ENCODE measurements at regions not wholly inside any gene's neighbourhood (a gene's known extent, or its start where the extent isn't known, plus 50 kb on each side); places are given as distances from the start of the nearest gene placed in this dataset.

GRCh38 chr1:115203287-115203686, 114.0 kb upstream of the TSPAN2 start:
- no peak for FAIRE-seq

- FAIRE-seq, result no peak
Observed at GRCh38 chr1:115201598-115201997, 112.3 kb upstream of the TSPAN2 start.

GRCh38 chr1:115199416-115200132, 110.3 kb upstream of the TSPAN2 start:
- FAIRE-seq, result no peak

DNA sequence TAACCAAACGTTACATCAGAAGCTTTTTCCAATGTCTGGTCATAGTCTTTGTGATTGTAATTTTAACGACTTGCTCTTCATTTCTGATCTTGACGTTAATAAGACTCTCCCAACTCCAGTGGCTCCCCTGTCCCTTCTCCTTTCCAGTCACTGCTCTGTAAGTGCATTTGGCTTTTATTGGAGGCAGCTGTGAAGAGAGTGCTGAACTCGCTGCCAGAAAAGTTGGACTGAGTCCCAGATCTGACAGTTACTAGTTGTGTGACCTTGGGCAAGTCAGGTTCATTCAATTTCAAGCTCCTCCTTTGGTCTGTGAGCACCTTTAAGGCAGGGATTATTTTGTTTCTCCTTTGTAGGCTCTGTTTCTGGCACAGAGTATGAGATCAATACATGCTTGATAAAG, 109.6 kb upstream of the TSPAN2 start:
- peak; percentile 58 for FAIRE-seq

DNA sequence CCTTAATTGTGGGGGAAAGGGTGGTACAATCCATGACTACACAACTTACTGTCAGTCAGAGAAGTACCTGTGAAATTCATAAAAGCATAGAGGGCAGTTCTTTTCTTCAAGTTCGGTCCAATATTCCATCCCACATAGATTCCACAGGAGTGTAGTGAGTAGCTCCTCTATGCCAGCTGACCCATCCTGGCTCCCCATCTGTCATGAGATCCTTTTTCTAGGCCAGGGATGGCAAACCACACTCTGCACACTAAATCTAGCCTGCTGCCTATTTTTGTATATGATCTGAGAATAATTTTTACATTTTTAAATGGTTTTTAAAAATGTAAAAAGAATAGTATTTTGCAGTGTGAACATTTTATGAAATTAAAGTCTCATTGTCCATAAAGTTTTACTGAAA, 107.0 kb upstream of the TSPAN2 start:
- FAIRE-seq, result no peak

DNA sequence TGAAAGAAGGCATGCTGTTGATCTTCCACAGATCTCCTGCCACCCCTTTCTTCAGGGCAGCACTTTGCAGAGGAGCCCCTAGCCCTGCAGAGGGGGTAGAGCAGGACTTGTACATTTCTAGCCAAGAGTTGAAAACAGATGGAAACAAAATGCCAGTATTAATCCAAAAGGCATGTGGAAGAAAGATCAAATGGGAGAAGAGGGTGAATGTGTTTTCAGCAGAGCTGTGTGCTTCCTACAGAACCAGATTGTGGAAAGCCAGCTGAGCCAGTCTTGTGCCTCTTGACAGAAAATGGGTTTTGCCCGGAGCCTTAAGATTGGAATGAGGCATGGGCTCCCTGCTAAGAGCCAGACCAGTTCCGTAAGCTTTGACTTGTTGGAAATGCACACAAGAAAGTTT, 105.2 kb upstream of the TSPAN2 start:
- no peak for FAIRE-seq

GRCh38 chr1:115193046-115193828, 103.9 kb upstream of the TSPAN2 start:
- no peak for FAIRE-seq

DNA sequence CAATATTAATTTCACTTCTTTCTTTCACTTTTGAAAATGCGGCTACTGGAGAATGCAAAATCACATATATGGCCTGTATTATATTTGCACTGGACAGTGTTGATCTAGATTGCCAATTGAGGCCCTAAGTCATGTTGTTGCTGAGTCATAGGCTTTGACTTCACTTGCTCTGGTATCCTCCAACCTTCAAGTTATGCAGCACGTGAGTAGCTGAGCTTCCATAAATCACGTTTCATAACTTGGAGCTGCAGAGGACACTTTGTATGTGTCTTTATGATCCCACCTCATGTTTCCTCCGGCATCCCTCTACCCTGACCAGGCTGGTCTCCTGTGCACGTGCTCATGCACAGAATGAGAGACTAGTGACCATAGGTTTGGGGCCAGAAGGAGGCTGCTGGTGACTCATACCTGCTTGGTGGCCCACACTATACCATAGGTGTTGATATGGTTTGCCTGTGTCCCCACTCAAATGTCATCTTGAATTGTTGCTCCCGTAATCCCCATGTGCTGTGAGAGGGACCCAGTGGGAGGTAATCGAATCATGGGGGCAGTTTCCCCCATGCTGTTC, 103.0 kb upstream of the TSPAN2 start:
- no peak for FAIRE-seq

- FAIRE-seq, result no peak
Observed at GRCh38 chr1:115191691-115192090, 102.4 kb upstream of the TSPAN2 start.

DNA sequence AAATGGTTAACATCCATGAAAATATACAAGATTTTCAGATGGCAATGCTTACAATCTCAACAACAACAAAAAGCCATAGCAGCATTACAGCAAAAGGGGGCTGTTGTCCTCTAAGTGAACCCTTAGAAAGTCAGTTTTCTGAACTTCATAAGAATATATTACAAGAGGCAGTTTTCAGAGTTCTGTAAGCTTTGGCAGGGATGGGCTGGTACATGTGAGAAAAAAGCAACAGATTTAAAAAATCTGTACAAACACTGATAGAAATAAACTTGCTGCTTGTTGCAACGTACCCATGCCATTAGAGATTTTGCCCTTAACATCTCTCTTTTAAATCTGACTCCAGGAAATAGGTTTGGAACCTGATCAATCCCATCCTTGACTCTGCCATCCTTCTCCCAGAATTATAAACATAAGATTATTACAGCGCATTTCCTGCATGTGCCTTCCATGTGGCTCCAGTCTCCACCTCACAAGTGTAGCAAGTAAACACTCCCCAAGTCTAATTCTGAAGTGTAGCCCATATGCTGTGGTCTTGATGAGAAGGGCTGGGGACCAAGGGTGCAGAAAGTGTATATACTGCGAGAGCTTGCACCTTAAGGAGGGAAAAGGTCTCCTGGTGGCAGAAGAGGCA, 101.4 kb upstream of the TSPAN2 start:
- FAIRE-seq, result no peak

DNA sequence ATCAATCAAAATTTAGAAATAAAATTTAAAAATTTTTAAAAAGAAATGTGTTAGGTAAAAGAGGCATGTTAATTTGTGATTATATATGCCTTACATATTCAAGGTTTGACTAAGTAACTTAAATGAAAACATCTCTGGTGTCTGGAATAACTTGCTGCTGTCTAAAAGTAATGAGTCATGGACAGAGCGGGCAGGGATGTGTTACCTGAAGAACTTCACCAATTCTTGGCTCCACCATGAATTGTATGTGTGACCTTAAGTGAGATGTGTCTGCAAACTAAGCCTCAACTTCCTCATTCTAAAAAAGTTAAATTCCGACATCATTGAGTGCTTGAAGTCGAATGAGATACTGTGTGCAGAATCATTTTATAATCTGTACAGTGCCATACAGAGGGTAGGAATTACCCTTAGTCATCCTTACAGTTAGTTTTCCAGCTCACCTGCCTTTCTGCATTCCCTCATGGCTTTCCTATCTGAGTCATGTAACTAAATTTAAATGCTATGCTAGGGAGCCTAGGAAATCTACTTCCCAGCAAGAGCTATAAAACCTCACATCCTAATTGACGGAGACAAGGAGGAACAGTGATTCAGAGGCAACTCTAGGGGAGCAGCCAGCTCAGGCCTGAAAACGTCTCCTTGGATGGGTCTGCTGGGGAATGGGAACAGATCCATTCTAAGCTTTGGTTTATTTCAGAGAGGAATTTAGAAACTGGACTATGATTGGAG, 100.7 kb upstream of the TSPAN2 start:
- no peak for FAIRE-seq

- no peak for FAIRE-seq
Observed at GRCh38 chr1:115188680-115189395, 99.5 kb upstream of the TSPAN2 start.

- FAIRE-seq, result no peak
Observed at GRCh38 chr1:115186711-115187265, 97.5 kb upstream of the TSPAN2 start.

- FAIRE-seq, result no peak
Observed at GRCh38 chr1:115185336-115185735, 96.0 kb upstream of the TSPAN2 start.

GRCh38 chr1:115184951-115185331, 95.6 kb upstream of the TSPAN2 start:
- FAIRE-seq, result no peak

GRCh38 chr1:115184260-115184950, 95.1 kb upstream of the TSPAN2 start:
- FAIRE-seq, result no peak

- FAIRE-seq, result no peak
Observed at GRCh38 chr1:115183721-115184259, 94.5 kb upstream of the TSPAN2 start.

GRCh38 chr1:115183158-115183557, 93.9 kb upstream of the TSPAN2 start:
- FAIRE-seq, result no peak

- FAIRE-seq, result peak; percentile 71
Observed at GRCh38 chr1:115182012-115182715, 92.9 kb upstream of the TSPAN2 start.

DNA sequence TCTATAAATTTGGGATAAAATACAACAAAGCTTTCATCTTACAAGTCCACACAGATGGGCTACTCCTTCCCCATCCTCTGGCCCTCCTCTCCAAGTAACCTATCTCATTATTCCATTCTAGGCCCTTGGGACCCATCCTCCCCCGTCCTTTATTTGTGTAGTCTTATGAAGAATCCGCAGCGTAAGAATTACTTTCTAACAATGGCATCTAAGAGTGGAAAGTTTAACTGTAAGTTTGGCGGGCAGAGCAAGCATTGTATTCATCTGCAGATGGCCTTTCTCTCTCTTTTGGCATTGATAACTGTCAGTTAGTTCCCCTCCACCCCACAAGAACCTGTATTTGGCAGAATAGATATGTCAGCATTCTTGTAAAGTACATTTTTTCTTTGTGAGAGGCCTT, 91.9 kb upstream of the TSPAN2 start:
- no peak for FAIRE-seq
